IMR-90 (cell line): ENCODE measurements at regions not wholly inside any gene's neighbourhood (a gene's known extent, or its start where the extent isn't known, plus 50 kb on each side); places are given as distances from the start of the nearest gene placed in this dataset.

Experiments
- ATAC-seq: fragments of 200-7000 bp; cut with Tn5 transposase; 2 replicates; pipeline ENCODE4 v1.9.1; 2020; ENCODE audit warnings: low read depth, mild to moderate bottlenecking, moderate library complexity
- BruUV-seq: library from RNA; stranded (reverse); fragments of 400-500 nt; replicated peaks from 2 replicates; lab custom pipeline; 2021; lab: Mats Ljungman, UMichigan
- CTCF ChIA-PET: fragments of 300-600 bp; formaldehyde crosslinking; extraction: SDS; loops from one replicate; lab custom pipeline; 2021; ENCODE audit warnings: antibody characterized with exemption; lab: Yijun Ruan, JAX
- POLR2A ChIA-PET: fragments of 300-600 bp; sonication (Branson Sonifier 250); formaldehyde crosslinking; loops from one replicate; lab custom pipeline; 2022; ENCODE audit warnings: antibody characterized with exemption; ENCODE audit not compliant: unreplicated experiment; lab: Charles Lee
- DNase-seq: peaks from one replicate; pipeline ENCODE4 v3.0.0; 2013
- H2AFZ ChIP-seq: replicated peaks from 2 replicates; pipeline ENCODE3; 2013; ENCODE audit warnings: low read length, mild to moderate bottlenecking; ENCODE audit not compliant: poor library complexity
- H2AK5ac ChIP-seq: 2 replicates; pipeline ENCODE4 v1.6.1; 2013; ENCODE audit warnings: low read depth, low read length, inconsistent platforms
- H2AK9ac ChIP-seq: replicated peaks from 2 replicates; pipeline ENCODE3; 2013; ENCODE audit warnings: mild to moderate bottlenecking, low read depth, low read length, moderate library complexity; ENCODE audit not compliant: poor library complexity
- H2BK120ac ChIP-seq: 2 replicates; pipeline ENCODE4 v1.6.1; 2013; ENCODE audit warnings: low read depth, low read length, inconsistent platforms
- H2BK15ac ChIP-seq: 3 replicates; pipeline ENCODE4 v1.6.1; 2013; ENCODE audit warnings: low read depth, low read length, inconsistent platforms
- H2BK20ac ChIP-seq: 2 replicates; pipeline ENCODE4 v1.6.1; 2013; ENCODE audit warnings: low read depth, mild to moderate bottlenecking, inconsistent platforms, low read length, moderate library complexity
- H2BK5ac ChIP-seq: 2 replicates; pipeline ENCODE4 v1.6.1; 2013; ENCODE audit warnings: mild to moderate bottlenecking, low read depth, low read length, inconsistent platforms; ENCODE audit not compliant: poor library complexity, severe bottlenecking
- H3K14ac ChIP-seq: replicated peaks from 2 replicates; pipeline ENCODE4 v1.6.1; 2013; ENCODE audit warnings: low read depth, low read length, inconsistent platforms
- H3K18ac ChIP-seq: 2 replicates; pipeline ENCODE4 v1.6.1; 2013; ENCODE audit warnings: low read depth, low read length, control low read depth
- H3K23ac ChIP-seq: 2 replicates; pipeline ENCODE4 v1.6.1; 2013; ENCODE audit warnings: low read depth, low read length, inconsistent platforms
- H3K27ac ChIP-seq: 2 replicates; pipeline ENCODE4 v1.5.1; 2013; ENCODE audit warnings: mild to moderate bottlenecking, control low read depth, low read length; ENCODE audit not compliant: insufficient read depth
- H3K27me3 ChIP-seq: 2 replicates; pipeline ENCODE4 v1.6.1; 2013; ENCODE audit warnings: low read length; ENCODE audit not compliant: control insufficient read depth, insufficient read depth
- H3K36me3 ChIP-seq: 2 replicates; pipeline ENCODE4 v1.6.1; 2013; ENCODE audit warnings: low read length, mixed read lengths; ENCODE audit not compliant: control insufficient read depth, insufficient read depth
- H3K4ac ChIP-seq: 2 replicates; pipeline ENCODE4 v1.6.1; 2013; ENCODE audit warnings: low read depth, low read length, inconsistent platforms
- H3K4me1 ChIP-seq: 2 replicates; pipeline ENCODE4 v1.6.1; 2013; ENCODE audit warnings: low read length, mixed read lengths; ENCODE audit not compliant: control insufficient read depth, insufficient read depth
- H3K4me2 ChIP-seq: 2 replicates; pipeline ENCODE4 v1.6.1; 2013; ENCODE audit warnings: low read depth, mild to moderate bottlenecking, control low read depth, low read length, moderate library complexity
- H3K4me3 ChIP-seq: 2 replicates; pipeline ENCODE4 v1.5.1; 2013; ENCODE audit warnings: low read depth, mild to moderate bottlenecking, control low read depth, low read length, moderate library complexity; ENCODE audit not compliant: insufficient read depth
- H3K56ac ChIP-seq: 2 replicates; pipeline ENCODE4 v1.6.1; 2013; ENCODE audit warnings: low read length, inconsistent platforms; ENCODE audit not compliant: insufficient read depth; ENCODE audit errors: extremely low read depth
- H3K79me1 ChIP-seq, 2 experiments: 2 replicates each; pipeline ENCODE4 v1.6.1; 2013; ENCODE audit warnings: low read length in 2 of 2, inconsistent platforms in 1 of 2, low read depth in 1 of 2
- H3K9ac ChIP-seq: 2 replicates; pipeline ENCODE4 v1.6.1; 2013; ENCODE audit warnings: low read depth, low read length, control low read depth
- H3K9me1 ChIP-seq: 2 replicates; pipeline ENCODE4 v1.6.1; 2013; ENCODE audit warnings: low read length, inconsistent platforms; ENCODE audit not compliant: insufficient read depth
- H3K9me3 ChIP-seq: 2 replicates; pipeline ENCODE4 v1.6.1; 2013; ENCODE audit warnings: low read length; ENCODE audit not compliant: control insufficient read depth, insufficient read depth
- H4K20me1 ChIP-seq: 2 replicates; pipeline ENCODE4 v1.6.1; 2013; ENCODE audit warnings: low read length, inconsistent platforms; ENCODE audit not compliant: insufficient read depth
- H4K5ac ChIP-seq: 2 replicates; pipeline ENCODE4 v1.6.1; 2013; ENCODE audit warnings: mild to moderate bottlenecking, low read depth, low read length, control low read depth
- H4K8ac ChIP-seq, 2 experiments: 2 replicates each; pipeline ENCODE4 v1.6.1; 2013; ENCODE audit warnings: low read depth in 2 of 2, low read length in 2 of 2, control low read depth in 1 of 2, inconsistent platforms in 1 of 2
- H4K91ac ChIP-seq: 2 replicates; pipeline ENCODE4 v1.6.1; 2013; ENCODE audit warnings: low read depth, low read length, inconsistent platforms; ENCODE audit not compliant: insufficient read depth
- NFE2L2 ChIP-seq: fragments of 150-350 bp; IDR thresholded peaks from 2 replicates; pipeline ENCODE4 v1.6.1; 2016; ENCODE audit warnings: low read depth, mild to moderate bottlenecking, low read length
- RFX5 ChIP-seq: IDR thresholded peaks from 2 replicates; pipeline ENCODE4 v1.8.0; 2012; ENCODE audit warnings: low read depth, mild to moderate bottlenecking, low read length, moderate library complexity
- dilution Hi-C: fragments of 300-500 bp; cut with HindIII; formaldehyde crosslinking; loops from one replicate; pipeline ENCODE4 v1.14.3; 2018; ENCODE audit warnings: low sequenced_read_pairs; ENCODE audit not compliant: unreplicated experiment
- in situ Hi-C: fragments of 300-500 bp; cut with MboI; formaldehyde crosslinking; loops from 3 replicates; pipeline ENCODE4 v1.14.3; 2019; ENCODE audit warnings: low sequenced_read_pairs, inconsistent platforms, mixed read lengths
- intact Hi-C: fragments of 100-400 bp; cut with micrococcal nuclease; formaldehyde crosslinking; loops from 2 replicates; pipeline ENCODE4 v1.10.0; 2022
- TF ChIP-seq, protein P1 (sequence below): fragments of 150-350 bp; IDR thresholded peaks from 2 replicates; pipeline ENCODE4 v1.6.1; 2016; ENCODE audit warnings: low read depth, mild to moderate bottlenecking, low read length, moderate library complexity, borderline replicate concordance
- TF ChIP-seq, protein P2 (sequence below): fragments of 150-350 bp; IDR thresholded peaks from 2 replicates; pipeline ENCODE4 v1.6.1; 2017; ENCODE audit warnings: mild to moderate bottlenecking, antibody characterized with exemption, low read length, low read depth

DNA sequence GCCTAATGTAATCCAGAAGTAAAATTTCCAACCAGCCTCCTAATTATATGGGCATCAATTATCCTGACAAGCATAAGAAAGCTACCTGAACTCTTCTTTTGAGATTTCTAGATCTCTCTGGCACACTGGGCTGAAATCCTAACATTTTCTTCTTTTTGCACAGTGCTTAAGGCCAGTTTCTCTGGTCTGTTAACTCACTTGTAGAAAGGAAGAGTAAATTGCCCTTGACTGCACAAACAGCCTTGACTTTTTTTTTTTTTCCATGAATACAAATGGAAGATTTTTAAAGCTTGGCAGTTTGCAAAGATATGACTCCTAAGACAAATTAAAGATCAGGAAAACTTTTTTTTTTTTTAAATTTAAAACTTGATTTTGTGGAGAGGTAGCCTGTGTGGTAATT is 291.2 kb upstream of the MON1B start:
- no TSS peak for BruUV-seq
- Histone ChIP-seq H3K14ac (no peak overlapping the region), H2BK5ac (no peak overlapping the region), H2AK9ac (no peak overlapping the region), H3K4me3 (no peak overlapping the region), H3K4me2 (no peak overlapping the region), H3K36me3 (no peaks in the 10 kb centered on the region), H4K20me1 (no peaks in the 10 kb centered on the region), H4K5ac (no peak overlapping the region), H3K9me1 (no peaks in the 10 kb centered on the region), H4K8ac (no peak overlapping the region), H3K27ac (no peak overlapping the region), H2AFZ (no peak overlapping the region), H2AK5ac (no peak overlapping the region), H4K91ac (no peak overlapping the region), H3K27me3 (no peaks in the 10 kb centered on the region), H3K56ac (no peak overlapping the region), H3K9ac (no peak overlapping the region), H2BK20ac (no peak overlapping the region), H2BK120ac (no peak overlapping the region), H3K23ac (no peak overlapping the region), H3K18ac (no peak overlapping the region), H3K9me3 (no peaks in the 10 kb centered on the region), H2BK15ac (no peak overlapping the region), H3K79me1 (no peaks in the 10 kb centered on the region), H3K4ac (no peak overlapping the region), H3K4me1 (no peaks in the 10 kb centered on the region)
- intact Hi-C loops: loop anchor here (5.0 kb wide), 1 partner anchor 228 kb away; no protein-coding TSS in a partner anchor
- ATAC-seq: no peak
- DNase-seq: no peak
- ChIA-PET POLR2A (no interaction called here), CTCF (no interaction called here)
- in situ Hi-C loops: no loop called here
- dilution Hi-C loops: no loop called here
- no peak for TF ChIP-seq NFE2L2
- TF ChIP-seq, protein P1, sequence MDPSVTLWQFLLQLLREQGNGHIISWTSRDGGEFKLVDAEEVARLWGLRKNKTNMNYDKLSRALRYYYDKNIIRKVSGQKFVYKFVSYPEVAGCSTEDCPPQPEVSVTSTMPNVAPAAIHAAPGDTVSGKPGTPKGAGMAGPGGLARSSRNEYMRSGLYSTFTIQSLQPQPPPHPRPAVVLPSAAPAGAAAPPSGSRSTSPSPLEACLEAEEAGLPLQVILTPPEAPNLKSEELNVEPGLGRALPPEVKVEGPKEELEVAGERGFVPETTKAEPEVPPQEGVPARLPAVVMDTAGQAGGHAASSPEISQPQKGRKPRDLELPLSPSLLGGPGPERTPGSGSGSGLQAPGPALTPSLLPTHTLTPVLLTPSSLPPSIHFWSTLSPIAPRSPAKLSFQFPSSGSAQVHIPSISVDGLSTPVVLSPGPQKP: no peak
- TF ChIP-seq RFX5: no peak
- TF ChIP-seq, protein P2, sequence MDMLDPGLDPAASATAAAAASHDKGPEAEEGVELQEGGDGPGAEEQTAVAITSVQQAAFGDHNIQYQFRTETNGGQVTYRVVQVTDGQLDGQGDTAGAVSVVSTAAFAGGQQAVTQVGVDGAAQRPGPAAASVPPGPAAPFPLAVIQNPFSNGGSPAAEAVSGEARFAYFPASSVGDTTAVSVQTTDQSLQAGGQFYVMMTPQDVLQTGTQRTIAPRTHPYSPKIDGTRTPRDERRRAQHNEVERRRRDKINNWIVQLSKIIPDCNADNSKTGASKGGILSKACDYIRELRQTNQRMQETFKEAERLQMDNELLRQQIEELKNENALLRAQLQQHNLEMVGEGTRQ: no peak
